Progenitor cell of endocrine pancreas (in vitro differentiated cells): ENCODE measurements at regions not wholly inside any gene's neighbourhood (a gene's known extent, or its start where the extent isn't known, plus 50 kb on each side); places are given as distances from the start of the nearest gene placed in this dataset.

Experiments
- DNase-seq: peaks from one replicate; pipeline ENCODE4 v3.0.0; 2021; ENCODE audit warnings: low spot score; ENCODE audit not compliant: unreplicated experiment
- H3K27ac Mint-ChIP-seq: 2 replicates; pipeline ENCODE4 v1.8.0; 2021; ENCODE audit warnings: mild to moderate bottlenecking, moderate library complexity, mixed read lengths
- H3K27me3 Mint-ChIP-seq: 2 replicates; pipeline ENCODE4 v1.8.0; 2021; ENCODE audit warnings: mixed read lengths
- H3K36me3 Mint-ChIP-seq: 2 replicates; pipeline ENCODE4 v1.8.0; 2022; ENCODE audit warnings: mixed read lengths; ENCODE audit not compliant: insufficient read depth
- H3K4me1 Mint-ChIP-seq: 2 replicates; pipeline ENCODE4 v1.8.0; 2021; ENCODE audit warnings: low read depth, mixed read lengths
- H3K4me3 Mint-ChIP-seq: 2 replicates; pipeline ENCODE4 v1.8.0; 2021; ENCODE audit warnings: low read depth, mild to moderate bottlenecking, moderate library complexity, mixed read lengths
- H3K9me3 Mint-ChIP-seq: 2 replicates; pipeline ENCODE4 v1.8.0; 2021; ENCODE audit warnings: low read depth, mixed read lengths
- TF ChIP-seq, protein P1 (sequence below): fragments of 200-600 bp; sonication (generic); IDR thresholded peaks from one replicate; pipeline ENCODE4 v1.5.0; 2021; ENCODE audit warnings: antibody characterized with exemption, mild to moderate bottlenecking; ENCODE audit not compliant: unreplicated experiment

- H3K27me3 Mint-ChIP-seq, result no peaks in the 10 kb centered on the region
- H3K9me3 Mint-ChIP-seq, result no peaks in the 10 kb centered on the region
- no peak overlapping the region for H3K4me3 Mint-ChIP-seq
- no peaks in the 10 kb centered on the region for H3K36me3 Mint-ChIP-seq
- peaks cover 2% of the 10 kb centered on the region for H3K4me1 Mint-ChIP-seq
- TF ChIP-seq, protein P1, sequence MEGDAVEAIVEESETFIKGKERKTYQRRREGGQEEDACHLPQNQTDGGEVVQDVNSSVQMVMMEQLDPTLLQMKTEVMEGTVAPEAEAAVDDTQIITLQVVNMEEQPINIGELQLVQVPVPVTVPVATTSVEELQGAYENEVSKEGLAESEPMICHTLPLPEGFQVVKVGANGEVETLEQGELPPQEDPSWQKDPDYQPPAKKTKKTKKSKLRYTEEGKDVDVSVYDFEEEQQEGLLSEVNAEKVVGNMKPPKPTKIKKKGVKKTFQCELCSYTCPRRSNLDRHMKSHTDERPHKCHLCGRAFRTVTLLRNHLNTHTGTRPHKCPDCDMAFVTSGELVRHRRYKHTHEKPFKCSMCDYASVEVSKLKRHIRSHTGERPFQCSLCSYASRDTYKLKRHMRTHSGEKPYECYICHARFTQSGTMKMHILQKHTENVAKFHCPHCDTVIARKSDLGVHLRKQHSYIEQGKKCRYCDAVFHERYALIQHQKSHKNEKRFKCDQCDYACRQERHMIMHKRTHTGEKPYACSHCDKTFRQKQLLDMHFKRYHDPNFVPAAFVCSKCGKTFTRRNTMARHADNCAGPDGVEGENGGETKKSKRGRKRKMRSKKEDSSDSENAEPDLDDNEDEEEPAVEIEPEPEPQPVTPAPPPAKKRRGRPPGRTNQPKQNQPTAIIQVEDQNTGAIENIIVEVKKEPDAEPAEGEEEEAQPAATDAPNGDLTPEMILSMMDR, result no peak
- H3K27ac Mint-ChIP-seq, result no peak overlapping the region
- DNase-seq, result no peak
Observed at GRCh38 chr5:106962464-106963230, 708.1 kb downstream of the EFNA5 start.

DNA sequence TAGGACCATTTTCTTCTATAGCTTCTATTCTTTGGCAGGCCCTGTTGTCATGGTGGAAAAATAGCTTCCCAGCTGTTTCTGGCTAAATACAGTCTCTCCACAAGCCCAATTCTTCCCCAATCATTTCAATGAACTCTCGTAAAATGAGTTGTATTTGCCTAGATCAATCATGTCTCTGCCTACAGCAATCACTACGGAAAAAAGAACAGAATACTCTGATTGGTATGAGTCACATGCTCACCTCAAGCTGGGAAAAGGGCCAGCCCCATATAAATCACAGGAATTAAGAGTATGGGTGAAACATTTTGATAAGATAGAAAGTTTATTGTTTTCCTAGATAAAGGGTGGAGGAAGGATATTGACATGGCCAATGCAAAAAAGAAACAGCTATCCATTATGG is 711.4 kb downstream of the EFNA5 start:
- H3K4me1 Mint-ChIP-seq, result peaks cover 2% of the 10 kb centered on the region
- no peaks in the 10 kb centered on the region for H3K27me3 Mint-ChIP-seq
- no peaks in the 10 kb centered on the region for H3K36me3 Mint-ChIP-seq
- TF ChIP-seq, protein P1, result no peak
- no peak overlapping the region for H3K4me3 Mint-ChIP-seq
- no peak overlapping the region for H3K27ac Mint-ChIP-seq
- DNase-seq, result no peak
- peaks cover 3% of the 10 kb centered on the region for H3K9me3 Mint-ChIP-seq

- DNase-seq, result no peak
- Mint-ChIP-seq H3K36me3 (no peaks in the 10 kb centered on the region), H3K9me3 (peaks cover 3% of the 10 kb centered on the region), H3K27ac (no peak overlapping the region), H3K4me3 (no peak overlapping the region), H3K27me3 (no peaks in the 10 kb centered on the region), H3K4me1 (peaks cover 2% of the 10 kb centered on the region)
- TF ChIP-seq, protein P1, result no peak
Observed at GRCh38 chr5:106957336-106957735, 713.4 kb downstream of the EFNA5 start.

DNA sequence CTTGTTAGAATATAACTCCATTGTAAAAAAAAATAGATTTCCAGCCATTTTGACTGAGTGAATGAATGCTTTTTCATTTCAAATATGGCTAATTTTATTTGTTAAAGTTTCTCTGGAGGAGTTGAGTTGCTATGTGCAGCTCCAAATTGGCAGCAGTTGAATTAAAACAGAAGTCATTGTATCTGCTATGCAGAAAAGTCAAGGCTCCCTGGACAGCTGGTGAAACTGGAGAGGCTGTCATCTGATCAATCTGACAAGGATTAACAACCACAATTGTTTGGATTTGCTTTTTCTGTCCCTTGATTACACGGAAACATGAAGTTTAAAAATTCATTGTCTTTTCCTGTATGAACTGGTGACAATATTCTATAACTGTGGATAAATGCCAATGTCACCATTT is 713.9 kb downstream of the EFNA5 start:
- no peak for DNase-seq
- H3K9me3 Mint-ChIP-seq, result peaks cover 3% of the 10 kb centered on the region
- H3K27ac Mint-ChIP-seq, result no peak overlapping the region
- H3K4me3 Mint-ChIP-seq, result no peak overlapping the region
- TF ChIP-seq, protein P1, result no peak
- H3K36me3 Mint-ChIP-seq, result no peaks in the 10 kb centered on the region
- peaks cover 2% of the 10 kb centered on the region for H3K4me1 Mint-ChIP-seq
- H3K27me3 Mint-ChIP-seq, result no peaks in the 10 kb centered on the region

DNA sequence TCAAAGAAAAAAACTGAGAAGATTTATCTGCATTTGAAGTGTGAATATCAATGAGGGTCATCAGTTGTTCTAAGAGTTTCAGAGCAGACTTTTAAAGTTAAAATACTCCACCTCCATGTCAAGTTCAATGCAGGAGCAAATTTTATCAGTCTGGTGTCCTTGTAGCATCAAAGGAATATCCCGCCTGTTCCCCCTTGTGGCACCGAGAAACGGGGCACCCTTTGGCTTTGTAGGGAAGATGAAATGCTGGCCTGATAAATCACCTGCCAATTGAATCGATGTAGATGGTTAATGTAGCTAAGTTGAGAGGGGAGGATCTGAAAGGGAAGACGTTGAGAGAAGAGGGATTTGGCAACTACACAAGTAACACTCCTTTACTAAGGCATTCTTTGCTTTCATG is 714.5 kb downstream of the EFNA5 start:
- H3K4me3 Mint-ChIP-seq, result no peak overlapping the region
- TF ChIP-seq, protein P1, result no peak
- no peak overlapping the region for H3K27ac Mint-ChIP-seq
- H3K4me1 Mint-ChIP-seq, result peaks cover 2% of the 10 kb centered on the region
- no peaks in the 10 kb centered on the region for H3K27me3 Mint-ChIP-seq
- peaks cover 3% of the 10 kb centered on the region for H3K9me3 Mint-ChIP-seq
- DNase-seq, result no peak
- H3K36me3 Mint-ChIP-seq, result no peaks in the 10 kb centered on the region
